ENCODE measurements at regions not wholly inside any gene's neighbourhood (a gene's known extent, or its start where the extent isn't known, plus 50 kb on each side); places are given as distances from the start of the nearest gene placed in this dataset.

DNA sequence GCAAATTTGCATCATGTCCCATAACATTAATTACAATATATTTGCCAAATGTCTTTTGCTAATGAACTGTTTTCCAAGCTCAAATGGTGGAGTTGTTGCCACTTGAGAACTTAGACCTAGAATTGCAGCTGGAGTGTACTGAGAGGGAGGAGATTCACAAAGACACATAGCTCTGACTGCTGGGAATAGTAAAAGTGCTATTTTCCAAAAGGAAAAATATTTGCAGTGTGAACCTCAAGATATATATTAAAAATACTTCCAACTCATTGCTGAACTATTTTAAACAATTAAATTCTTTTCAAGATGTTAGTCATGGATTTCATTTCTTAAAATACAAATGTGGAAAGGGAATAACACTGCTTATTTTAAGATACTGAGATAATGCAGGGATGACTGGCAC lies 666.8 kb upstream of the ARPP21 start:
- Histone ChIP-seq H3K36me3 (ENCODE audit: insufficient read depth, low read length) (no peaks in the 10 kb centered on the region), H3K4me1 (ENCODE audit: insufficient read depth, low read length) (no peaks in the 10 kb centered on the region), H3K27me3 (ENCODE audit: insufficient read depth, low read length) (no peaks in the 10 kb centered on the region), H3K27ac (ENCODE audit: low read depth, low read length) (no peak overlapping the region), H3K9ac (ENCODE audit: low read depth, low read length) (no peak overlapping the region), H3K9me3 (ENCODE audit: insufficient read depth, low read depth, low read length) (0 out of 2 replicates have a peak, but pooled peaks cover 6% of the 10 kb centered on the region), H3K4me3 (ENCODE audit: low read length) (no peak overlapping the region)

GRCh38 chr3:34973586-34973985 lies 665.7 kb upstream of the ARPP21 start:
- Histone ChIP-seq H3K36me3 (ENCODE audit: insufficient read depth, low read length) (no peaks in the 10 kb centered on the region), H3K4me1 (ENCODE audit: insufficient read depth, low read length) (no peaks in the 10 kb centered on the region), H3K9me3 (ENCODE audit: insufficient read depth, low read depth, low read length) (0 out of 2 replicates have a peak, but pooled peaks cover 6% of the 10 kb centered on the region), H3K27ac (ENCODE audit: low read depth, low read length) (no peak overlapping the region), H3K27me3 (ENCODE audit: insufficient read depth, low read length) (no peaks in the 10 kb centered on the region), H3K4me3 (ENCODE audit: low read length) (no peak overlapping the region), H3K9ac (ENCODE audit: low read depth, low read length) (no peak overlapping the region)
- WGBS, result 92% methylated on average over 1 of the region's 1 CpG

DNA sequence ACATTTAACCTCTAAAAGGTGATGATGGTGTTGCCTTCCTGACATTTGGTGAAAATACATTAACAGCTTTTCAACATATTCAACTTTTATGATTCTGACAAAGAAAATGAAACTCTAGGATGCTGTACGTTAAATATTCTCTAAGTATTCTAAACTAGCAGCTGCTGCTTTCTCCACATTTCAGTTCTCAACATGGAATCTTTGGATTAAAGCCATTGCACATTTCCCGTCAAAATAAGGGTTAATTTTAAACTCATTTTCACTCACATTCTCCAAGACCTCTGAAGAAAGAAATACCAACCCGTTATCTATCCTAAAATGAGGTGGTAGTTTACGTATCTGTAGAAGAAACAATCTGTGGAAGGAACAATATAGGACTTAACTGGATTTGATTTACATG lies 655.7 kb upstream of the ARPP21 start:
- no peak overlapping the region for H3K4me3 ChIP-seq (ENCODE audit: low read length)
- H3K4me1 ChIP-seq (ENCODE audit: insufficient read depth, low read length), result no peaks in the 10 kb centered on the region
- H3K9ac ChIP-seq (ENCODE audit: low read depth, low read length), result no peak overlapping the region
- H3K36me3 ChIP-seq (ENCODE audit: insufficient read depth, low read length), result no peaks in the 10 kb centered on the region
- WGBS, result 91% methylated on average over 4 of the region's 4 CpGs
- no peaks in the 10 kb centered on the region for H3K27me3 ChIP-seq (ENCODE audit: insufficient read depth, low read length)
- H3K27ac ChIP-seq (ENCODE audit: low read depth, low read length), result no peak overlapping the region
- H3K9me3 ChIP-seq (ENCODE audit: insufficient read depth, low read depth, low read length), result no peaks in the 10 kb centered on the region

- H3K27ac ChIP-seq (ENCODE audit: low read depth, low read length), result no peak overlapping the region
- H3K9ac ChIP-seq (ENCODE audit: low read depth, low read length), result no peak overlapping the region
- WGBS, result 97% methylated on average over 22 of the region's 22 CpGs
- H3K36me3 ChIP-seq (ENCODE audit: insufficient read depth, low read length), result no peaks in the 10 kb centered on the region
- H3K4me1 ChIP-seq (ENCODE audit: insufficient read depth, low read length), result no peaks in the 10 kb centered on the region
- no peaks in the 10 kb centered on the region for H3K9me3 ChIP-seq (ENCODE audit: insufficient read depth, low read depth, low read length)
- no peak overlapping the region for H3K4me3 ChIP-seq (ENCODE audit: low read length)
- no peaks in the 10 kb centered on the region for H3K27me3 ChIP-seq (ENCODE audit: insufficient read depth, low read length)
Measured at GRCh38 chr3:34988296-34988695, 651.0 kb upstream of the ARPP21 start.

DNA sequence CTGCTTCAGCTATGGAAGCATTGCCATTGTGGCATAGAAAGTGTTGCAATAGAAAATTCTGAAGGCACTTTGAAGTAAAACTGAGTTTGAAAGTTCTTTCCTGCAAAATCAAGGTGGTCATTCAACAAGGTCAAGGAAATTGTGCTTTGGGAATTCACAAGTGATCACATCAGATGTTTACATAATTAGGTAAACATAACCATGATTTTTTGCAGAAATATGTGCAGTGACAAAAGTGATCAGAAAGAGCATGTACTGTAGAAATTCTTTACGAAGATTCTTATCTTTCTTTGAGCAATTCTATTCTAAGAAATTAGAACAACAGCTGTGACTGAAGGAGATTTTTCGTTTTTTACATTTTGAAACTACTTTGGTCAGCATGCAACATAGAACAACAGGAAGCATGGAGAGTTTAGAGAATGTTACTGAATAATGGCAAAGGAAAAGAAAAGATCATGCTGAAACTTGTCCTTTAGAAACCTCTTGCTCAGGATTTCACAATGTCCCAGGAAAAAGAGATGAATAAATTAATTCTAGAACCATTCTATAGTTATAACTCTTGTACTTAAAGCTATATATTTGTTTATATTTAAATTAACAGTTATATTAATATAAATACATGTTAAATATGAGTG lies 643.4 kb upstream of the ARPP21 start:
- no peak overlapping the region for H3K27ac ChIP-seq (ENCODE audit: low read depth, low read length)

DNA sequence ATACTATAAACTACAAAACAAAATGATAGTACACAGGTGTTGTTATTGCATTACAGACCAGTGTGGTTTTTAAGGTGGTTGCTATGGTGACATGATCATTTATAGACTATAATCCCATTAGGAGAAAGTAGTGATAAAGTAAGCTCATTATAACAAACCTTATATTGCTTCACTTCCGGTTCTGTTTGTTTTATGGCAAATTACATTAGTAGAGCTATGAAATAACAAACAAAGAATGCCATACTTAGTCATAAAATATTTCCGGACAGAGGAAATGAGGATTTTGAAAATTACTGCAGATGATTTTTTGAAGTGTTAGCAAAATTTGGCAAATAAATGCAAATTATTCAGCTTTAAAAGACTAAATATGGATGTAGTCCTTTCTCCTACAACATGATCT lies 640.4 kb upstream of the ARPP21 start:
- Histone ChIP-seq H3K36me3 (ENCODE audit: insufficient read depth, low read length) (no peaks in the 10 kb centered on the region), H3K9me3 (ENCODE audit: insufficient read depth, low read depth, low read length) (no peaks in the 10 kb centered on the region), H3K4me3 (ENCODE audit: low read length) (no peak overlapping the region), H3K9ac (ENCODE audit: low read depth, low read length) (no peak overlapping the region), H3K27ac (ENCODE audit: low read depth, low read length) (no peak overlapping the region), H3K27me3 (ENCODE audit: insufficient read depth, low read length) (no peaks in the 10 kb centered on the region), H3K4me1 (ENCODE audit: insufficient read depth, low read length) (peaks cover 2% of the 10 kb centered on the region; the same call in 1 of the 2 replicates)
- 100% methylated on average over 1 of the region's 2 CpGs for WGBS

More for the DNA sequence above, 643.4 kb upstream of the ARPP21 start:
- Histone ChIP-seq H3K36me3 (ENCODE audit: insufficient read depth, low read length) (no peaks in the 10 kb centered on the region), H3K27me3 (ENCODE audit: insufficient read depth, low read length) (no peaks in the 10 kb centered on the region), H3K4me1 (ENCODE audit: insufficient read depth, low read length) (no peaks in the 10 kb centered on the region), H3K9me3 (ENCODE audit: insufficient read depth, low read depth, low read length) (no peaks in the 10 kb centered on the region), H3K9ac (ENCODE audit: low read depth, low read length) (no peak overlapping the region), H3K4me3 (ENCODE audit: low read length) (no peak overlapping the region)
- 100% methylated on average over 1 of the region's 2 CpGs for WGBS

GRCh38 chr3:35012214-35012613 lies 627.1 kb upstream of the ARPP21 start:
- WGBS, result 95% methylated on average over 1 of the region's 1 CpG
- Histone ChIP-seq H3K27ac (ENCODE audit: low read depth, low read length) (no peak overlapping the region), H3K4me1 (ENCODE audit: insufficient read depth, low read length) (no peaks in the 10 kb centered on the region), H3K4me3 (ENCODE audit: low read length) (no peak overlapping the region), H3K27me3 (ENCODE audit: insufficient read depth, low read length) (no peaks in the 10 kb centered on the region), H3K36me3 (ENCODE audit: insufficient read depth, low read length) (no peaks in the 10 kb centered on the region), H3K9me3 (ENCODE audit: insufficient read depth, low read depth, low read length) (no peaks in the 10 kb centered on the region), H3K9ac (ENCODE audit: low read depth, low read length) (no peak overlapping the region)

GRCh38 chr3:35028157-35028556 lies 611.2 kb upstream of the ARPP21 start:
- Histone ChIP-seq H3K9me3 (ENCODE audit: insufficient read depth, low read depth, low read length) (peaks cover 40% of the 10 kb centered on the region), H3K4me1 (ENCODE audit: insufficient read depth, low read length) (no peaks in the 10 kb centered on the region), H3K4me3 (ENCODE audit: low read length) (no peak overlapping the region), H3K36me3 (ENCODE audit: insufficient read depth, low read length) (no peaks in the 10 kb centered on the region), H3K9ac (ENCODE audit: low read depth, low read length) (no peak overlapping the region), H3K27ac (ENCODE audit: low read depth, low read length) (no peak overlapping the region), H3K27me3 (ENCODE audit: insufficient read depth, low read length) (no peaks in the 10 kb centered on the region)
- WGBS, result 96% methylated on average over 2 of the region's 2 CpGs

DNA sequence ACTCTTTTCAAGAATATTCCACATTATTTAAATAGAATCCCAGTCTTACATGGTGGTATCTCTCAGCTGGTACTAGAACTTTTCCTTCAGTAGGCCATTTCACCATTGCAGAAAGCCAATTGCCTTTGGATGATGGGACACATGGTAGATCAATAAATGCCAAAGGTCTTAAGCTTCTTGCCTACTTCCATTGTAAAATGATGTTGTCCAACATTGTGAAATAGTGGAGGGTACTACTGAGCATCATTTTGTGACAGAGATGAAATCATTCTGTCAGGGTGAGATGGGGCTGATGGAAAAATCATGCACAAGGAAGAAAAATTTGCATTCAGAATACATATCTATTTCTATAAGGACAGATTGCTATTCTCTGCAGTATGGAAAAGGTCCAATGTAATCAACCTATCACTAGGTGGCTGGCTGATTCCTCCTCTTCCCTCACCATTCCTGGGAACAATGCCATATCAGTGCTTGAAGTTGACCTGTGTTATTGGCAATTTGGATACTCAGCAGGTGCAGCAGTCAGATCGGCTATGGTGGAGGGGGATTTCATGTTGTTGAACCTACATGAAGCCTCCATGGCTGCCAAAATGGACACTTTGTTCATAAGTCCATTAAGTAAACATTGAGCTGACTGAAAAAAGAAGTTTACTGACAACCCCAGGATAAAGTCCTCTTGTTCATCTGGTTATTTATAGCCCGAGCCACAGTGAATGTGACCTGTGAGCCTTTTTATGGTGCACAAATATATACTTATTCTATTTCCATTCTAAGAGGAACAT lies 596.9 kb upstream of the ARPP21 start:
- no peak overlapping the region for H3K27ac ChIP-seq (ENCODE audit: low read depth, low read length)
- H3K9ac ChIP-seq (ENCODE audit: low read depth, low read length), result no peak overlapping the region
- no peaks in the 10 kb centered on the region for H3K27me3 ChIP-seq (ENCODE audit: insufficient read depth, low read length)
- no peaks in the 10 kb centered on the region for H3K9me3 ChIP-seq (ENCODE audit: insufficient read depth, low read depth, low read length)
- no peak overlapping the region for H3K4me3 ChIP-seq (ENCODE audit: low read length)
- WGBS, result 98% methylated on average over 2 of the region's 2 CpGs
- H3K36me3 ChIP-seq (ENCODE audit: insufficient read depth, low read length), result no peaks in the 10 kb centered on the region
- no peaks in the 10 kb centered on the region for H3K4me1 ChIP-seq (ENCODE audit: insufficient read depth, low read length)

DNA sequence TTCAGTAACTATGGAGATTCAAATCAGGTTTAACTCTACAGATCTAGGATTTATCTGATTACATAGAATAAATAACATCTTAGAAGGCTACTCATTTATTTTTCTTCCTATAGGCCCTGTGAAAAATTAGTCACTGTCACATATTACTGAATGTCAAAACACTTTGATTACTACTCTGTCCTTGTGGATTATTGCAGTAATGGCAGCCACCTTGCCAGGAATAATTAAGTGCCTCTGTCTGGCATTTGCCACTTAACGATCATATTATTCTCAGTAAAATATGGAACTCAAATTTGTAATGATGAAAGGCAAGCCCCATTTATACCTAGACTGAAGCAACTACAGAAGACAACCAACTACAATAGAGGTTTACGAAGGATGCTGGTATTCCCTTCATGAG lies 596.3 kb upstream of the ARPP21 start:
- Histone ChIP-seq H3K4me3 (ENCODE audit: low read length) (no peak overlapping the region), H3K9ac (ENCODE audit: low read depth, low read length) (no peak overlapping the region)
- WGBS, result 95% methylated on average over 2 of the region's 2 CpGs

DNA sequence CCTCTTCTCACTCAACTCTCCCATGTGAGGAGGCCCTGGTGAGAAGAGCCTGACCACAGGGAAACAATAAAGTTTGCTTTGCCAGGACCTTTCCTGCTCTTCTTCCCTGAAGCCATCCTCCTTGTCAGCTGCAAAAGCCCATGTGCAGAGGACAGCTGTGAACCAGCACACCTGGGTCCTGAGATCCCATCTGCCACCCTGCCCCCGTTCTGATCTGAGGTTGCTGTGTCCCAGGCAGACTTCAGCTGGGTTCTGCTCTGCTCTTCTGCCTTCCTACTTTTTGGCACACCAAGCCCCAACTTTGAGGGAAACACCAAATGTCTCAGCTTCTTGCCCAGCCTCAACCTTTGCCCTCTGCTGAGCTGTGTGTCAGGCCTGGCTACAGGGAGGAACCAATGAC lies 595.1 kb upstream of the ARPP21 start:
- Histone ChIP-seq H3K4me3 (ENCODE audit: low read length) (no peak overlapping the region), H3K4me1 (ENCODE audit: insufficient read depth, low read length) (no peaks in the 10 kb centered on the region), H3K27me3 (ENCODE audit: insufficient read depth, low read length) (no peaks in the 10 kb centered on the region), H3K9ac (ENCODE audit: low read depth, low read length) (no peak overlapping the region), H3K9me3 (ENCODE audit: insufficient read depth, low read depth, low read length) (no peaks in the 10 kb centered on the region), H3K27ac (ENCODE audit: low read depth, low read length) (no peak overlapping the region), H3K36me3 (ENCODE audit: insufficient read depth, low read length) (no peaks in the 10 kb centered on the region)
- WGBS, result 91% methylated on average over 1 of the region's 1 CpG

More for the DNA sequence above, 596.3 kb upstream of the ARPP21 start:
- Histone ChIP-seq H3K27me3 (ENCODE audit: insufficient read depth, low read length) (no peaks in the 10 kb centered on the region), H3K4me1 (ENCODE audit: insufficient read depth, low read length) (no peaks in the 10 kb centered on the region), H3K27ac (ENCODE audit: low read depth, low read length) (no peak overlapping the region), H3K36me3 (ENCODE audit: insufficient read depth, low read length) (no peaks in the 10 kb centered on the region), H3K9me3 (ENCODE audit: insufficient read depth, low read depth, low read length) (no peaks in the 10 kb centered on the region)

Data from HUES64 (cell line).